ENCODE measurements at regions not wholly inside any gene's neighbourhood (a gene's known extent, or its start where the extent isn't known, plus 50 kb on each side); places are given as distances from the start of the nearest gene placed in this dataset.
"Not testable (repeated sequence)": the region's sequence is repeated elsewhere in the genome, so short reads cannot be mapped to it uniquely, and the experiment has no call there.

- not testable (repeated sequence) for TF ChIP-seq EZH2 (IDR thresholded peaks at IDR 0.05; ENCODE audit: borderline replicate concordance); CTCF (IDR thresholded peaks at IDR 0.05; ENCODE audit: poor library complexity)
These were observed 247.9 kb upstream of the TP53TG3C start for GRCh38 chr16:32946041-32946560.
